ENCODE measurements at regions not wholly inside any gene's neighbourhood (a gene's known extent, or its start where the extent isn't known, plus 50 kb on each side); places are given as distances from the start of the nearest gene placed in this dataset.

DNA sequence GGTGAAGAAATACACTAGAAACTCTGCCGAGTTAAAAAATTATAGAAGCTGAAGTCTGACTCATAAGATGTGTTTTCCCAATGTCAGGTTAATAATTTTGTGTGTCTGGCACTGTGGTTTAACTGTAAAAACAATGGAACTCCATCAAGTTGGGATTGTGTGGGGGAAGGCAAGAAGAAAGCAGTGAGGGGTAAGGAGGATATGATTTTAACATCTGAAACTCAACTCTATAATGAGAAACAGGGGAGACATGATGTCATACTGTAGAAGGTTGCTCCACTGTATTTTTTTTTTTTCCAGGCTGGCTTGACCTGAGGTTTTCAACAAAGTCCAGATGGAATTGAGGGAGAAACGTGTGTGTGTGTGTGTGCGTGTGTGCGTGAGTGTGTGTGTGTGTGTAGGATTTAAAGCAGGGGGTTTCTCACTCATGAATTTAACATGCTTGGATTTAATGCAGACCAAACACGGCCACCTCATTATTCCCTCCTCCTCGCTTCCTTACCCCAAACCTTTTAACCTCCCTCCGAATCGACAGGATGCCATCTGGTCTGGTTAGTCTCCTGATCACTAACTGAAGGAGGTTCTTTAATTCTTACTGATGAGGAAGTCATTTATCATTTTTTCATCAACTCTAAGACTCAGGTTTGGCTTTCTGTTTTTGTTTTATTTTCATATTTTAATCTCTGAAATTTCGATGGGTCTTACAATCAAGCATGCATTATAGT is 140.2 kb upstream of the LPAR1 start:
- Histone ChIP-seq H3K27me3 (ENCODE audit: low read depth, low read length) (no peaks in the 10 kb centered on the region), H3K79me2 (ENCODE audit: low read length) (no peaks in the 10 kb centered on the region), H2AFZ (ENCODE audit: low read depth, low read length) (no peak overlapping the region), H3K9me3 (ENCODE audit: insufficient read depth, low read length) (no peaks in the 10 kb centered on the region), H3K9ac (ENCODE audit: low read length) (no peak overlapping the region), H3K4me2 (ENCODE audit: low read length) (no peak overlapping the region), H3K4me3 (ENCODE audit: low read length) (no peak overlapping the region), H3K36me3 (replicated peaks; ENCODE audit: low read depth, low read length) (no peaks in the 10 kb centered on the region), H4K20me1 (ENCODE audit: insufficient read depth, low read length) (no peaks in the 10 kb centered on the region), H3K4me1 (ENCODE audit: low read length) (no peaks in the 10 kb centered on the region), H3K27ac (ENCODE audit: low read length) (no peak overlapping the region)
- no peak for TF ChIP-seq EZH2phosphoT487 (IDR thresholded peaks at IDR 0.05; ENCODE audit: low read depth)
- TF ChIP-seq, protein P1, sequence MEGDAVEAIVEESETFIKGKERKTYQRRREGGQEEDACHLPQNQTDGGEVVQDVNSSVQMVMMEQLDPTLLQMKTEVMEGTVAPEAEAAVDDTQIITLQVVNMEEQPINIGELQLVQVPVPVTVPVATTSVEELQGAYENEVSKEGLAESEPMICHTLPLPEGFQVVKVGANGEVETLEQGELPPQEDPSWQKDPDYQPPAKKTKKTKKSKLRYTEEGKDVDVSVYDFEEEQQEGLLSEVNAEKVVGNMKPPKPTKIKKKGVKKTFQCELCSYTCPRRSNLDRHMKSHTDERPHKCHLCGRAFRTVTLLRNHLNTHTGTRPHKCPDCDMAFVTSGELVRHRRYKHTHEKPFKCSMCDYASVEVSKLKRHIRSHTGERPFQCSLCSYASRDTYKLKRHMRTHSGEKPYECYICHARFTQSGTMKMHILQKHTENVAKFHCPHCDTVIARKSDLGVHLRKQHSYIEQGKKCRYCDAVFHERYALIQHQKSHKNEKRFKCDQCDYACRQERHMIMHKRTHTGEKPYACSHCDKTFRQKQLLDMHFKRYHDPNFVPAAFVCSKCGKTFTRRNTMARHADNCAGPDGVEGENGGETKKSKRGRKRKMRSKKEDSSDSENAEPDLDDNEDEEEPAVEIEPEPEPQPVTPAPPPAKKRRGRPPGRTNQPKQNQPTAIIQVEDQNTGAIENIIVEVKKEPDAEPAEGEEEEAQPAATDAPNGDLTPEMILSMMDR (IDR thresholded peaks at IDR 0.05; ENCODE audit: low read depth, low read length) = no peak

GRCh38 chr9:111176511-111176910 is 138.2 kb upstream of the LPAR1 start:
- Histone ChIP-seq H3K27me3 (ENCODE audit: low read depth, low read length) (no peaks in the 10 kb centered on the region), H3K27ac (ENCODE audit: low read length) (no peak overlapping the region), H4K20me1 (ENCODE audit: insufficient read depth, low read length) (no peaks in the 10 kb centered on the region), H3K79me2 (ENCODE audit: low read length) (no peaks in the 10 kb centered on the region), H3K4me1 (ENCODE audit: low read length) (no peaks in the 10 kb centered on the region), H3K9ac (ENCODE audit: low read length) (no peak overlapping the region), H3K4me3 (ENCODE audit: low read length) (no peak overlapping the region), H3K9me3 (ENCODE audit: insufficient read depth, low read length) (no peaks in the 10 kb centered on the region), H3K4me2 (ENCODE audit: low read length) (no peak overlapping the region), H3K36me3 (replicated peaks; ENCODE audit: low read depth, low read length) (no peaks in the 10 kb centered on the region), H2AFZ (ENCODE audit: low read depth, low read length) (no peak overlapping the region)
- TF ChIP-seq, protein P1 (IDR thresholded peaks at IDR 0.05; ENCODE audit: low read depth, low read length) = no peak
- no peak for TF ChIP-seq EZH2phosphoT487 (IDR thresholded peaks at IDR 0.05; ENCODE audit: low read depth)

- no peak overlapping the region for H3K9ac ChIP-seq (ENCODE audit: low read length)
- TF ChIP-seq EZH2phosphoT487 (IDR thresholded peaks at IDR 0.05; ENCODE audit: low read depth) = no peak
- TF ChIP-seq, protein P1 (IDR thresholded peaks at IDR 0.05; ENCODE audit: low read depth, low read length) = no peak
- no peaks in the 10 kb centered on the region for H3K79me2 ChIP-seq (ENCODE audit: low read length)
- no peak overlapping the region for H3K4me3 ChIP-seq (ENCODE audit: low read length)
- H4K20me1 ChIP-seq (ENCODE audit: insufficient read depth, low read length) = no peaks in the 10 kb centered on the region
- H3K4me1 ChIP-seq (ENCODE audit: low read length) = no peaks in the 10 kb centered on the region
- no peak overlapping the region for H3K4me2 ChIP-seq (ENCODE audit: low read length)
- H3K9me3 ChIP-seq (ENCODE audit: insufficient read depth, low read length) = no peaks in the 10 kb centered on the region
- H3K36me3 ChIP-seq (replicated peaks; ENCODE audit: low read depth, low read length) = no peaks in the 10 kb centered on the region
- H2AFZ ChIP-seq (ENCODE audit: low read depth, low read length) = no peak overlapping the region
- no peak overlapping the region for H3K27ac ChIP-seq (ENCODE audit: low read length)
- H3K27me3 ChIP-seq (ENCODE audit: low read depth, low read length) = no peaks in the 10 kb centered on the region
Measured at GRCh38 chr9:111175350-111175749, 137.1 kb upstream of the LPAR1 start.

GRCh38 chr9:111167341-111167740 is 129.1 kb upstream of the LPAR1 start:
- H3K9ac ChIP-seq (ENCODE audit: low read length) = no peak overlapping the region
- H3K9me3 ChIP-seq (ENCODE audit: insufficient read depth, low read length) = peaks cover 3% of the 10 kb centered on the region; the same call in 1 of the 2 replicates
- H3K4me3 ChIP-seq (ENCODE audit: low read length) = no peak overlapping the region
- no peaks in the 10 kb centered on the region for H3K36me3 ChIP-seq (replicated peaks; ENCODE audit: low read depth, low read length)
- no peaks in the 10 kb centered on the region for H3K4me1 ChIP-seq (ENCODE audit: low read length)
- no peak overlapping the region for H2AFZ ChIP-seq (ENCODE audit: low read depth, low read length)
- H3K27ac ChIP-seq (ENCODE audit: low read length) = no peak overlapping the region
- no peaks in the 10 kb centered on the region for H3K27me3 ChIP-seq (ENCODE audit: low read depth, low read length)
- TF ChIP-seq, protein P1 (IDR thresholded peaks at IDR 0.05; ENCODE audit: low read depth, low read length) = no peak
- TF ChIP-seq EZH2phosphoT487 (IDR thresholded peaks at IDR 0.05; ENCODE audit: low read depth) = no peak
- no peaks in the 10 kb centered on the region for H4K20me1 ChIP-seq (ENCODE audit: insufficient read depth, low read length)
- H3K4me2 ChIP-seq (ENCODE audit: low read length) = no peak overlapping the region
- no peaks in the 10 kb centered on the region for H3K79me2 ChIP-seq (ENCODE audit: low read length)

All from OCI-LY3 (cell line).